GM12878 (cell line): ENCODE measurements at regions not wholly inside any gene's neighbourhood (a gene's known extent, or its start where the extent isn't known, plus 50 kb on each side); places are given as distances from the start of the nearest gene placed in this dataset.

Source experiments
- ATAC-seq: fragments of 200-7000 bp; cut with Tn5 transposase; 3 replicates; pipeline ENCODE4 v1.9.1; 2020; ENCODE audit warnings: mild to moderate bottlenecking, moderate library complexity
- BruUV-seq: library from RNA; stranded (reverse); fragments of 400-500 nt; replicated peaks from 2 replicates; lab custom pipeline; 2021; lab: Mats Ljungman, UMichigan
- CTCF ChIA-PET: fragments of 300-600 bp; sonication (Branson Sonifier 250); formaldehyde crosslinking; extraction: SDS; loops from one replicate; lab custom pipeline; 2021; ENCODE audit warnings: inconsistent platforms; lab: Yijun Ruan, JAX
- POLR2A ChIA-PET: fragments of 350-600 bp; formaldehyde crosslinking; extraction: SDS; loops from one replicate; lab custom pipeline; 2021; ENCODE audit warnings: inconsistent platforms; lab: Charles Lee
- RAD21 ChIA-PET: fragments of 300-600 bp; sonication (Branson Sonifier 250); formaldehyde crosslinking; loops from one replicate; lab custom pipeline; 2023; ENCODE audit warnings: antibody characterized with exemption; ENCODE audit not compliant: unreplicated experiment; lab: Charles Lee
- SMC1A ChIA-PET: fragments of 300-600 bp; sonication (Branson Sonifier 250); formaldehyde crosslinking; loops from one replicate; lab custom pipeline; 2023; ENCODE audit not compliant: unreplicated experiment, uncharacterized antibody; lab: Charles Lee
- DNase-seq: peaks from one replicate; pipeline ENCODE4 v3.0.0-alpha.2; 2011; ENCODE audit warnings: low read depth, low spot score
- FAIRE-seq: peaks from 3 replicates; lab custom pipeline; 2011; peaks lifted over from hg19 to GRCh38; lab: Jason Lieb, UNC
- H2AFZ ChIP-seq: 2 replicates; pipeline ENCODE4 v1.6.0; 2011; ENCODE audit warnings: low read depth, low read length, control low read depth; ENCODE audit not compliant: control insufficient read depth
- H3K27ac ChIP-seq: 2 replicates; pipeline ENCODE4 v1.5.1; 2011; ENCODE audit warnings: control low read depth; ENCODE audit not compliant: control insufficient read depth, insufficient read depth
- H3K27me3 ChIP-seq, 2 experiments: replicated peaks in 1 of 2; 2 replicates each; pipeline versions ENCODE4 v1.6.0 to v1.6.1; 2011; ENCODE audit warnings: low read length in 1 of 2; ENCODE audit not compliant: control insufficient read depth in 2 of 2, insufficient read depth in 2 of 2
- H3K36me3 ChIP-seq, 2 experiments: 2 replicates each; pipeline ENCODE4 v1.5.1; 2011; ENCODE audit warnings: low read length in 1 of 2; ENCODE audit not compliant: control insufficient read depth in 2 of 2, insufficient read depth in 2 of 2
- H3K4me1 ChIP-seq: 2 replicates; pipeline ENCODE4 v1.6.1; 2011; ENCODE audit warnings: mild to moderate bottlenecking, low read length, moderate library complexity, mixed read lengths; ENCODE audit not compliant: control insufficient read depth, insufficient read depth
- H3K4me2 ChIP-seq: 2 replicates; pipeline ENCODE4 v1.6.0; 2011; ENCODE audit warnings: control low read depth; ENCODE audit not compliant: control insufficient read depth, insufficient read depth
- H3K4me3 ChIP-seq: fragments of 200-600 bp; sonication (generic); 2 replicates; pipeline ENCODE4 v1.5.1; 2016
- H3K79me2 ChIP-seq: 2 replicates; pipeline ENCODE4 v1.6.0; 2011; ENCODE audit warnings: low read length; ENCODE audit not compliant: control insufficient read depth, insufficient read depth
- H3K9ac ChIP-seq: 2 replicates; pipeline ENCODE4 v1.8.0; 2011; ENCODE audit warnings: low read length, control low read depth, mixed read lengths; ENCODE audit not compliant: control insufficient read depth, insufficient read depth
- H3K9me3 ChIP-seq: replicated peaks from 3 replicates; pipeline ENCODE4 v1.5.1; 2011; ENCODE audit warnings: mild to moderate bottlenecking, low read length; ENCODE audit not compliant: control insufficient read depth, insufficient read depth
- H4K20me1 ChIP-seq: 2 replicates; pipeline ENCODE4 v1.6.0; 2011; ENCODE audit not compliant: control insufficient read depth, insufficient read depth
- BCL3 ChIP-seq: IDR thresholded peaks from 2 replicates; pipeline ENCODE4 v1.6.1; 2011; ENCODE audit warnings: borderline replicate concordance, low read depth, mild to moderate bottlenecking, moderate library complexity, low read length; ENCODE audit not compliant: insufficient read depth, poor library complexity, severe bottlenecking
- CREM ChIP-seq: IDR thresholded peaks from 2 replicates; pipeline ENCODE4 v1.6.1; 2014; ENCODE audit warnings: antibody characterized with exemption, low read depth
- FOXM1 ChIP-seq: IDR thresholded peaks from 2 replicates; pipeline ENCODE4 v1.6.1; 2012; ENCODE audit warnings: low read depth, mild to moderate bottlenecking, inconsistent platforms, low read length, moderate library complexity
- IRF3 ChIP-seq: fragments of 450-650 bp; IDR thresholded peaks from 2 replicates; pipeline ENCODE4 v1.6.1; 2014; ENCODE audit warnings: mild to moderate bottlenecking
- IRF5 ChIP-seq: fragments of 450-650 bp; IDR thresholded peaks from 2 replicates; pipeline ENCODE4 v1.6.1; 2017; ENCODE audit warnings: borderline replicate concordance
- LARP7 ChIP-seq: fragments of 450-650 bp; IDR thresholded peaks from 2 replicates; pipeline ENCODE4 v1.6.1; 2017; ENCODE audit warnings: mild to moderate bottlenecking
- NFIC ChIP-seq: IDR thresholded peaks from 2 replicates; pipeline ENCODE4 v1.6.1; 2012; ENCODE audit warnings: low read depth, mild to moderate bottlenecking, inconsistent platforms, low read length, moderate library complexity
- NR2C2 ChIP-seq: IDR thresholded peaks from 2 replicates; pipeline ENCODE4 v1.6.1; 2011; ENCODE audit warnings: borderline replicate concordance, low read depth; ENCODE audit not compliant: control insufficient read depth, insufficient read length
- PAX8 ChIP-seq: fragments of 450-650 bp; IDR thresholded peaks from 2 replicates; pipeline ENCODE4 v1.6.1; 2017; ENCODE audit warnings: mild to moderate bottlenecking, moderate library complexity
- PRDM15 ChIP-seq: fragments of 450-650 bp; formaldehyde crosslinking; IDR thresholded peaks from 2 replicates; pipeline ENCODE4 v1.4.0; 2020; ENCODE audit warnings: mild to moderate bottlenecking, moderate library complexity
- RAD21 ChIP-seq: IDR thresholded peaks from 2 replicates; pipeline ENCODE4 v1.6.1; 2011; ENCODE audit warnings: mild to moderate bottlenecking, low read depth, low read length, moderate library complexity; ENCODE audit not compliant: insufficient read depth
- SUPT20H ChIP-seq: IDR thresholded peaks from 2 replicates; pipeline ENCODE4 v1.6.1; 2011; ENCODE audit warnings: low read depth, mild to moderate bottlenecking, low read length, moderate library complexity, borderline replicate concordance; ENCODE audit not compliant: control insufficient read depth
- TAF1 ChIP-seq: IDR thresholded peaks from 2 replicates; pipeline ENCODE4 v1.6.1; 2011; ENCODE audit warnings: mild to moderate bottlenecking, low read depth, low read length, borderline replicate concordance
- YBX1 ChIP-seq: fragments of 450-650 bp; IDR thresholded peaks from 2 replicates; pipeline ENCODE4 v1.6.1; 2016; ENCODE audit warnings: antibody characterized with exemption
- in situ Hi-C: fragments of 300-500 bp; cut with MboI; formaldehyde crosslinking; loops from 9 replicates; pipeline ENCODE4 v1.14.3; 2018; ENCODE audit warnings: mixed read lengths
- intact Hi-C: fragments of 100-400 bp; cut with micrococcal nuclease; formaldehyde crosslinking; loops from one replicate; pipeline ENCODE4 v1.14.2; 2022; ENCODE audit not compliant: unreplicated experiment

- TF ChIP-seq PRDM15 (CRISPR knock-in tag) = no peak
- no peak for TF ChIP-seq CREM
These were observed 122.2 kb upstream of the PDGFD start (continued) for GRCh38 chr11:104286129-104286528.

GRCh38 chr11:104279587-104279986 is 115.6 kb upstream of the PDGFD start:
- BruUV-seq = no TSS peak
- intact Hi-C loops (no loop called here), in situ Hi-C loops (no loop called here)
- Histone ChIP-seq H3K4me3 (no peak overlapping the region), H2AFZ (no peak overlapping the region), H3K9me3 (no peaks in the 10 kb centered on the region), H3K4me2 (no peak overlapping the region), H3K79me2 (no peaks in the 10 kb centered on the region), H3K27ac (no peak overlapping the region), H3K27me3 (no peaks in the 10 kb centered on the region), H4K20me1 (no peaks in the 10 kb centered on the region), H3K36me3 (no peaks in the 10 kb centered on the region), H3K9ac (no peak overlapping the region), H3K4me1 (no peaks in the 10 kb centered on the region)
- DNase-seq = no peak
- POLR2A ChIA-PET = no interaction called here
- CTCF ChIA-PET = no interaction called here
- RAD21 ChIA-PET = no interaction called here
- ATAC-seq = no peak
- no peak for FAIRE-seq
- SMC1A ChIA-PET = no interaction called here
- TF ChIP-seq PAX8 (no peak), IRF5 (no peak), NFIC (no peak), FOXM1 (no peak), LARP7 (no peak), SUPT20H (no peak), NR2C2 (no peak), RAD21 (no peak), BCL3 (no peak), IRF3 (no peak), TAF1 (no peak), YBX1 (no peak)
